ENCODE measurements at regions not wholly inside any gene's neighbourhood (a gene's known extent, or its start where the extent isn't known, plus 50 kb on each side); places are given as distances from the start of the nearest gene placed in this dataset.

DNA sequence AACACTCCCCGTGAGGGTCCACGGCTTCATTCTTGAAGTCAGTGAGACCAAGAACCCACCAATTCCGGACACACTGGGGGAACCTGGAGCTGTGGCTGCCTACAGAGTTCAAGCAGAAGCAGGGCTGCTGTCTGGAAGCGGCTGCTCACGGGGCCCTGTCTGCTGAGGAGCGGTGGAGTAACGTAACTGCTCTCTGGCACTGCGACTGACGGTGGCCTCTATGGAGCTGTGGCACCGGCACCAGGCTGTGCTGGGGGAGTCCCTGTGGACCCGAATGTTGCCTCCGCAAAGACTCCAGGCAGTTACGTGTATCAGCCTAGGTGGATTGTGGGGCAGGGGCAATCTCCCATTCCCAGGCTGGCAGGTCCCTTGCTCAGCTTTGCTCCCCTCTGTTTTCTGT is 703.3 kb upstream of the FRG1 start:
- TF ChIP-seq POLR2A (IDR thresholded peaks at IDR 0.05), result no peak
- TF ChIP-seq, protein P1, sequence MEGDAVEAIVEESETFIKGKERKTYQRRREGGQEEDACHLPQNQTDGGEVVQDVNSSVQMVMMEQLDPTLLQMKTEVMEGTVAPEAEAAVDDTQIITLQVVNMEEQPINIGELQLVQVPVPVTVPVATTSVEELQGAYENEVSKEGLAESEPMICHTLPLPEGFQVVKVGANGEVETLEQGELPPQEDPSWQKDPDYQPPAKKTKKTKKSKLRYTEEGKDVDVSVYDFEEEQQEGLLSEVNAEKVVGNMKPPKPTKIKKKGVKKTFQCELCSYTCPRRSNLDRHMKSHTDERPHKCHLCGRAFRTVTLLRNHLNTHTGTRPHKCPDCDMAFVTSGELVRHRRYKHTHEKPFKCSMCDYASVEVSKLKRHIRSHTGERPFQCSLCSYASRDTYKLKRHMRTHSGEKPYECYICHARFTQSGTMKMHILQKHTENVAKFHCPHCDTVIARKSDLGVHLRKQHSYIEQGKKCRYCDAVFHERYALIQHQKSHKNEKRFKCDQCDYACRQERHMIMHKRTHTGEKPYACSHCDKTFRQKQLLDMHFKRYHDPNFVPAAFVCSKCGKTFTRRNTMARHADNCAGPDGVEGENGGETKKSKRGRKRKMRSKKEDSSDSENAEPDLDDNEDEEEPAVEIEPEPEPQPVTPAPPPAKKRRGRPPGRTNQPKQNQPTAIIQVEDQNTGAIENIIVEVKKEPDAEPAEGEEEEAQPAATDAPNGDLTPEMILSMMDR (IDR thresholded peaks at IDR 0.05), result no peak
- no peak for TF ChIP-seq EP300 (IDR thresholded peaks at IDR 0.05)

Measured in gastroesophageal sphincter (tissue), 3 donors.